Skin of body (tissue), 1 donor: ENCODE measurements at regions not wholly inside any gene's neighbourhood (a gene's known extent, or its start where the extent isn't known, plus 50 kb on each side); places are given as distances from the start of the nearest gene placed in this dataset. TPM values are rescaled to one million over a fixed set of nuclear protein-coding genes. Genes with fewer than 3 reads are reported as not detected.

Experiments
- small RNA-seq: library from RNA; depleted of rRNA; stranded (forward); fragments of <200 nt; gene quantifications from one replicate; pipeline ENCODE3, GENCODE V24; 2014; ENCODE audit warnings: low replicate concordance

Small RNAs in the stretch of these regions (small RNA-seq; reads per million reads assigned to genes)
- not detected for gene AC111193.1
